ENCODE measurements at regions not wholly inside any gene's neighbourhood (a gene's known extent, or its start where the extent isn't known, plus 50 kb on each side); places are given as distances from the start of the nearest gene placed in this dataset.
"Not testable (repeated sequence)": the region's sequence is repeated elsewhere in the genome, so short reads cannot be mapped to it uniquely, and the experiment has no call there.

DNA sequence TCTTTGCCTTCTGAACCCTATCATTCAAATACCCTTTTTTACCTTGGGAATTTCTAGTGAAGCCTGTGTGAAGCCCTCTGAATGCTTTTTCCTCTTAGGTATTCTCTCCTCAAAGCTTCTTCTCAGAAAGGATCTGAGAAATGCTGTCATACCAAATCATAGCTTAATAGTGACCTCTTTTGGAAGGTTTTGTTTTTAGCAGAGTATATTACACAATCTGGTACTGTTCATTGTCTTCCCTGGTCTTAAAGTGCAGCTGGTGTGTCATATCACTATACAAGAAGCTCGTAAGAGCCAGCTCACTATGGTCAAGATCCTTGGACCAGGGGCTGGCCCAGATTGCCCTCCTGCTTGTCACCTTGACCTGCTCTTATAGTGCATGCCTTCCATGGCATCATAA, 204.4 kb upstream of the ANO5 start:
- Mint-ChIP-seq H3K36me3 (no peaks in the 10 kb centered on the region), H3K4me3 (no peak overlapping the region), H3K27ac (no peak overlapping the region)

DNA sequence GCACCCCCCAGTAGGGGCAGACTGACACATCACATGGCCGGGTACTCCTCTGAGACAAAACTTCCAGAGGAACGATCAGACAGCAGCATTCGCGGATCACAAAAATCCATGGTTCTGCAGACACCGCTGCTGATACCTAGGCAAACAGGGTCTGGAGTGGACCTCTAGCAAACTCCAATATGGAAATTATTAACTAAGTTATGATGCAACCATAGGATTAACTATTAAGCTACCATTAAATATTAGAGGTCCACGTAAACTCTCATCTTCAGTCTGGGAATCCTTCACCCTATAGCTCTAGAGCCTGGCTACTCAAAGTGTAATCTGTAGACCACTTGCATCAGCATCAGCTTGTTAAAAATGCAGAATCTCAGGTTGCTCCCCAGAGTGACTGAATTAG, 191.1 kb upstream of the ANO5 start:
- H3K4me1 Mint-ChIP-seq: not testable (repeated sequence)

More for the DNA sequence above, 204.4 kb upstream of the ANO5 start:
- H3K4me1 Mint-ChIP-seq: peaks cover 6% of the 10 kb centered on the region
- no peaks in the 10 kb centered on the region for H3K9me3 Mint-ChIP-seq
- H3K27me3 Mint-ChIP-seq (ENCODE audit: low read depth): peaks cover 14% of the 10 kb centered on the region
- no peak for DNase-seq (ENCODE audit: low spot score in 2 of 2, unreplicated experiment in 2 of 2)
- TF ChIP-seq, protein P1, sequence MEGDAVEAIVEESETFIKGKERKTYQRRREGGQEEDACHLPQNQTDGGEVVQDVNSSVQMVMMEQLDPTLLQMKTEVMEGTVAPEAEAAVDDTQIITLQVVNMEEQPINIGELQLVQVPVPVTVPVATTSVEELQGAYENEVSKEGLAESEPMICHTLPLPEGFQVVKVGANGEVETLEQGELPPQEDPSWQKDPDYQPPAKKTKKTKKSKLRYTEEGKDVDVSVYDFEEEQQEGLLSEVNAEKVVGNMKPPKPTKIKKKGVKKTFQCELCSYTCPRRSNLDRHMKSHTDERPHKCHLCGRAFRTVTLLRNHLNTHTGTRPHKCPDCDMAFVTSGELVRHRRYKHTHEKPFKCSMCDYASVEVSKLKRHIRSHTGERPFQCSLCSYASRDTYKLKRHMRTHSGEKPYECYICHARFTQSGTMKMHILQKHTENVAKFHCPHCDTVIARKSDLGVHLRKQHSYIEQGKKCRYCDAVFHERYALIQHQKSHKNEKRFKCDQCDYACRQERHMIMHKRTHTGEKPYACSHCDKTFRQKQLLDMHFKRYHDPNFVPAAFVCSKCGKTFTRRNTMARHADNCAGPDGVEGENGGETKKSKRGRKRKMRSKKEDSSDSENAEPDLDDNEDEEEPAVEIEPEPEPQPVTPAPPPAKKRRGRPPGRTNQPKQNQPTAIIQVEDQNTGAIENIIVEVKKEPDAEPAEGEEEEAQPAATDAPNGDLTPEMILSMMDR (IDR thresholded peaks at IDR 0.05; ENCODE audit: unreplicated experiment): no peak

DNA sequence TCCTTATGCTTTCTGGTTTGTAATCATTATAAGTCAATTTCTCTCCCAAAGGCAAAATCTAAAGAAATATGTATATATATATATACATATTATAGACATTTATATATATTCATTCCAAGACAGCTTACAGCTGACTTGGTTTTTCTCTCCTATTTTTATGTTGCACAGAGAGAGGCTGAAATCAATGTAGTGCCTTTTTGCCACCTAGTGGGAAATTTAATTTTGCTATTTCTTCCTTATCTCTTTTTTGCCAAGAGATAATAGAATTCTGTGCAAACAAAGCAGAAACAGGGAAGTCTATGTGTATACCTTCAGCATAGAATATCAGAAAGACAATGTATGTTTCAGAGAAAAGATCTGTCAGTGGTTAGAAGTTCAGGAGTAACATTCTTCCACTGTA, 186.0 kb upstream of the ANO5 start:
- H3K4me1 Mint-ChIP-seq: no peaks in the 10 kb centered on the region
- H3K27me3 Mint-ChIP-seq (ENCODE audit: low read depth): peaks cover 1% of the 10 kb centered on the region
- no peak overlapping the region for H3K4me3 Mint-ChIP-seq
- peaks cover 10% of the 10 kb centered on the region for H3K9me3 Mint-ChIP-seq
- H3K27ac Mint-ChIP-seq: no peak overlapping the region
- no peaks in the 10 kb centered on the region for H3K36me3 Mint-ChIP-seq
- DNase-seq (ENCODE audit: low spot score in 2 of 2, unreplicated experiment in 2 of 2): no peak
- TF ChIP-seq, protein P1 (IDR thresholded peaks at IDR 0.05; ENCODE audit: unreplicated experiment): no peak

More for the DNA sequence above, 191.1 kb upstream of the ANO5 start:
- peaks cover 20% of the 10 kb centered on the region for H3K9me3 Mint-ChIP-seq
- not testable (repeated sequence) for H3K36me3 Mint-ChIP-seq; H3K27ac Mint-ChIP-seq; DNase-seq (ENCODE audit: low spot score in 2 of 2, unreplicated experiment in 2 of 2); H3K27me3 Mint-ChIP-seq (ENCODE audit: low read depth); H3K4me3 Mint-ChIP-seq

DNA sequence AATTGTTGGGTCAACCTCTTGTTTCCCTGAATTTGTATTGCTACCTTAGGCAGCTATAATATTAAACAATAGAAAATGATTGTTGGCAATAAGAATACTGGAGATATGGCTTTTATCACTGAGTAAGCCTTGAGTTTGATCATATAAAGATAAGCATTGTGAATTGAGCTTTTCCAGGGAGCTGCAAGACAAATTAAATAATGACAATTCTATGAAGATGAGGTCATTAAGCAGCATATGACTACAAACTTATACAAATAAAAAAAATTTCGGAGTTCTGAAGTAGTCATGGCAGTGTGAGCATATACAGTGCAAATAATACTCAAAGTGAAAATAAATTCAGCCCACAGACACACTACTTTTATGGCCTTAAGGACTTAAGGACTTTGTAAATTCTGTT, 161.1 kb upstream of the ANO5 start:
- peaks cover 3% of the 10 kb centered on the region for H3K27me3 Mint-ChIP-seq (ENCODE audit: low read depth)
- no peaks in the 10 kb centered on the region for H3K4me1 Mint-ChIP-seq
- H3K4me3 Mint-ChIP-seq: no peak overlapping the region
- no peak overlapping the region for H3K27ac Mint-ChIP-seq
- TF ChIP-seq, protein P1 (IDR thresholded peaks at IDR 0.05; ENCODE audit: unreplicated experiment): no peak
- DNase-seq (ENCODE audit: low spot score in 2 of 2, unreplicated experiment in 2 of 2): no peak
- peaks cover 23% of the 10 kb centered on the region for H3K9me3 Mint-ChIP-seq
- no peaks in the 10 kb centered on the region for H3K36me3 Mint-ChIP-seq

DNA sequence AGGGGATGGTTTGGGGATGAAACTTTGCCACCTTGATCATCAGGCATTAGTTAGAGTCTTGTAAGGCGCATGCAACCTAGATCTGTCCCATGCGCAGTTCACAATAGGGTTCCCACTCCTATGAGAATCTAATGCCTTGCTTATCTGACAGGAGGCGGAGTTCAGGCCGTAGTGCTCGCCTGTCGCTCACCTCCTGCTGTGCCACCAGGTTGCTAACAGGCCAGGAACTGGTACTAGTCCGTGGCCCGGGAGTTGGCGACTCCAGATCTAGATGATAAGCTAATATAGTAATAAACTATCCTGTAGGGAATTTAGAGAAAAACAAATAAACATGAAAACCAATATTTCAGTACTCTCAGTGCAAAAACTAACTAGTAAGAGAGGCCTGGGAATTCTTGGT, 155.4 kb upstream of the ANO5 start:
- Mint-ChIP-seq H3K4me1 (no peaks in the 10 kb centered on the region), H3K27me3 (ENCODE audit: low read depth) (peaks cover 3% of the 10 kb centered on the region), H3K27ac (no peak overlapping the region), H3K4me3 (no peak overlapping the region), H3K9me3 (no peaks in the 10 kb centered on the region), H3K36me3 (no peaks in the 10 kb centered on the region)
- TF ChIP-seq, protein P1 (IDR thresholded peaks at IDR 0.05; ENCODE audit: unreplicated experiment): no peak
- DNase-seq (ENCODE audit: low spot score in 2 of 2, unreplicated experiment in 2 of 2): no peak

DNA sequence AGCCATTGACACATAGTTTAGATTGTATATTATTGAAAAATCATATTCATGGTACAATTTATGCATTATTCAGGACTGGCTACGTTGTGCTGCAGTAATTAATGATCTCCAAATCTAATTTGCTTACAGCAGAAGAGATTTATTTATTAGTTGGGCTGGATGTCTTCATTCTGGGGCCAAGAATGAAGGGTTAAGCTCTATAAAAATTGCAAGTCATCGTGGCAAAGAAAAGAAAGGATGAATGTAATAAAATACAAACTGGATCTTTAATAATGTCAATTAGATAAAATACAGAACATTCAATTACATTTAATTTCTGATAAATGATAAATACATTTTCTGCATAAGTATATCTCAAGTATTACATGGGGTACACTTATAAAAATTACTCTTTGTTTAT, 151.8 kb upstream of the ANO5 start:
- Mint-ChIP-seq H3K9me3 (no peaks in the 10 kb centered on the region), H3K4me1 (no peaks in the 10 kb centered on the region), H3K4me3 (no peak overlapping the region), H3K27ac (no peak overlapping the region), H3K27me3 (ENCODE audit: low read depth) (no peaks in the 10 kb centered on the region), H3K36me3 (no peaks in the 10 kb centered on the region)
- TF ChIP-seq, protein P1 (IDR thresholded peaks at IDR 0.05; ENCODE audit: unreplicated experiment): no peak
- DNase-seq (ENCODE audit: low spot score in 2 of 2, unreplicated experiment in 2 of 2): no peak
